HEK293 (cell line): ENCODE measurements at regions not wholly inside any gene's neighbourhood (a gene's known extent, or its start where the extent isn't known, plus 50 kb on each side); places are given as distances from the start of the nearest gene placed in this dataset.

Experiments used
- CTCF ChIP-seq: fragments of 450-650 bp; formaldehyde crosslinking; IDR thresholded peaks from 2 replicates; pipeline ENCODE4 v1.5.1; 2016; ENCODE audit warnings: missing biosample characterization, missing genetic modification characterization
- ELK4 ChIP-seq: IDR thresholded peaks from 2 replicates; pipeline ENCODE4 v1.6.1; 2011; ENCODE audit warnings: mild to moderate bottlenecking, low read depth, low read length, borderline replicate concordance
- MEIS1 ChIP-seq: sonication (generic); formaldehyde crosslinking; IDR thresholded peaks from 2 replicates; pipeline ENCODE4 v1.8.1; 2022; ENCODE audit warnings: missing genetic modification reagents, mild to moderate bottlenecking, borderline replicate concordance
- REPIN1 ChIP-seq: fragments of 450-650 bp; formaldehyde crosslinking; IDR thresholded peaks from 2 replicates; pipeline ENCODE4 v1.5.1; 2017; ENCODE audit warnings: missing biosample characterization, missing genetic modification characterization, low read depth
- REST ChIP-seq: fragments of 450-650 bp; formaldehyde crosslinking; IDR thresholded peaks from 2 replicates; pipeline ENCODE4 v1.5.1; 2016; ENCODE audit warnings: missing biosample characterization, missing genetic modification characterization
- ZNF155 ChIP-seq: fragments of 450-650 bp; formaldehyde crosslinking; IDR thresholded peaks from 2 replicates; pipeline ENCODE4 v1.5.1; 2016; ENCODE audit warnings: missing biosample characterization, missing genetic modification characterization
- ZNF274 ChIP-seq, 2 experiments: fragments of 200-500 bp in 1 of 2; fragments of 450-650 bp in 1 of 2; sonication (Bioruptor generic) in 1 of 2; formaldehyde crosslinking in 1 of 2; IDR thresholded peaks; 2 replicates each; pipeline versions ENCODE4 v1.5.1 to v1.6.1; 2014 to 2016; ENCODE audit warnings: borderline replicate concordance in 1 of 2, inconsistent platforms in 1 of 2, low read length in 1 of 2, missing biosample characterization in 1 of 2, missing genetic modification characterization in 1 of 2
- ZNF37A ChIP-seq: fragments of 450-650 bp; IDR thresholded peaks from 2 replicates; pipeline ENCODE4 v1.5.1; 2018; ENCODE audit warnings: missing biosample characterization, missing genetic modification characterization
- ZNF416 ChIP-seq: fragments of 450-650 bp; formaldehyde crosslinking; IDR thresholded peaks from 2 replicates; pipeline ENCODE4 v1.5.1; 2016; ENCODE audit warnings: missing biosample characterization, missing genetic modification characterization
- ZNF621 ChIP-seq: fragments of 450-650 bp; formaldehyde crosslinking; IDR thresholded peaks from 2 replicates; pipeline ENCODE4 v1.5.1; 2017; ENCODE audit warnings: missing biosample characterization, missing genetic modification characterization

GRCh38 chr4:24274381-24274941 is 309.9 kb downstream of the DHX15 start:
- TF ChIP-seq CTCF (tag by site-specific recombination) (no peak), ZNF274 (IDR thresholded peaks at IDR 0.05; ENCODE audit: low read length) (no peak), ZNF274 (tag by site-specific recombination; IDR thresholded peaks at IDR 0.05; ENCODE audit: borderline replicate concordance) (no peak), ZNF621 (no peak), ZNF155 (tag by site-specific recombination) (no peak), MEIS1 (CRISPR knock-in tag) (no peak), REST (no peak), ZNF37A (tag by site-specific recombination) (no peak), ZNF416 (tag by site-specific recombination) (no peak), ELK4 (no peak), REPIN1 (tag by site-specific recombination) (no peak)
